ENCODE measurements at regions not wholly inside any gene's neighbourhood (a gene's known extent, or its start where the extent isn't known, plus 50 kb on each side); places are given as distances from the start of the nearest gene placed in this dataset.

- H3K27ac Mint-ChIP-seq, result no peak overlapping the region
- H3K9me3 Mint-ChIP-seq, result peaks cover 17% of the 10 kb centered on the region
- ATAC-seq (ENCODE audit: poor library complexity) (no peak), DNase-seq (no peak)
- TF ChIP-seq, protein P1, sequence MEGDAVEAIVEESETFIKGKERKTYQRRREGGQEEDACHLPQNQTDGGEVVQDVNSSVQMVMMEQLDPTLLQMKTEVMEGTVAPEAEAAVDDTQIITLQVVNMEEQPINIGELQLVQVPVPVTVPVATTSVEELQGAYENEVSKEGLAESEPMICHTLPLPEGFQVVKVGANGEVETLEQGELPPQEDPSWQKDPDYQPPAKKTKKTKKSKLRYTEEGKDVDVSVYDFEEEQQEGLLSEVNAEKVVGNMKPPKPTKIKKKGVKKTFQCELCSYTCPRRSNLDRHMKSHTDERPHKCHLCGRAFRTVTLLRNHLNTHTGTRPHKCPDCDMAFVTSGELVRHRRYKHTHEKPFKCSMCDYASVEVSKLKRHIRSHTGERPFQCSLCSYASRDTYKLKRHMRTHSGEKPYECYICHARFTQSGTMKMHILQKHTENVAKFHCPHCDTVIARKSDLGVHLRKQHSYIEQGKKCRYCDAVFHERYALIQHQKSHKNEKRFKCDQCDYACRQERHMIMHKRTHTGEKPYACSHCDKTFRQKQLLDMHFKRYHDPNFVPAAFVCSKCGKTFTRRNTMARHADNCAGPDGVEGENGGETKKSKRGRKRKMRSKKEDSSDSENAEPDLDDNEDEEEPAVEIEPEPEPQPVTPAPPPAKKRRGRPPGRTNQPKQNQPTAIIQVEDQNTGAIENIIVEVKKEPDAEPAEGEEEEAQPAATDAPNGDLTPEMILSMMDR (IDR thresholded peaks at IDR 0.05), result no peak
- intact Hi-C loops (cut with DNase I, micrococcal nuclease), result no loop called here
- Histone ChIP-seq H3K27me3 (ENCODE audit: control insufficient read depth in 1 of 2, insufficient read depth in 2 of 2, low read length in 2 of 2) (no peaks in the 10 kb centered on the region), H3K4me1 (ENCODE audit: insufficient read depth, low read length) (no peaks in the 10 kb centered on the region), H3K36me3 (ENCODE audit: insufficient read depth, low read length) (no peaks in the 10 kb centered on the region), H3K4me3 (ENCODE audit: low read length) (no peak overlapping the region), H3K9me3 (ENCODE audit: control insufficient read depth in 1 of 2, insufficient read depth in 1 of 2, low read length in 2 of 2) (peaks cover 9% of the 10 kb centered on the region in 2 experiments), H3K27ac (ENCODE audit: low read depth in 1 of 2, low read length in 2 of 2) (no peak overlapping the region)
- ChIA-PET POLR2A (no interaction called here), CTCF (no interaction called here)
- no peaks in the 10 kb centered on the region for H3K36me3 Mint-ChIP-seq (ENCODE audit: low read depth)
- no peaks in the 10 kb centered on the region for H3K27me3 Mint-ChIP-seq
- no peak overlapping the region for H3K4me3 Mint-ChIP-seq
- H3K4me1 Mint-ChIP-seq (ENCODE audit: low read depth), result no peaks in the 10 kb centered on the region
These were observed 527.7 kb downstream of the EPHA3 start for GRCh38 chr3:89635137-89635536.

- no peaks in the 10 kb centered on the region for H3K4me1 ChIP-seq (ENCODE audit: insufficient read depth, low read length)
- ChIA-PET CTCF (no interaction called here), POLR2A (no interaction called here)
- H3K27me3 ChIP-seq (ENCODE audit: control insufficient read depth in 1 of 2, insufficient read depth in 2 of 2, low read length in 2 of 2), result no peaks in the 10 kb centered on the region
- TF ChIP-seq, protein P1 (IDR thresholded peaks at IDR 0.05), result no peak
- no peaks in the 10 kb centered on the region for H3K4me1 Mint-ChIP-seq (ENCODE audit: low read depth)
- peaks cover 5% of the 10 kb centered on the region in 2 experiments for H3K9me3 ChIP-seq (ENCODE audit: control insufficient read depth in 1 of 2, insufficient read depth in 1 of 2, low read length in 2 of 2)
- no peaks in the 10 kb centered on the region for H3K36me3 Mint-ChIP-seq (ENCODE audit: low read depth)
- no peaks in the 10 kb centered on the region for H3K36me3 ChIP-seq (ENCODE audit: insufficient read depth, low read length)
- peaks cover 10% of the 10 kb centered on the region for H3K9me3 Mint-ChIP-seq
- no peak overlapping the region for H3K27ac Mint-ChIP-seq
- intact Hi-C loops (cut with DNase I, micrococcal nuclease), result no loop called here
- H3K27ac ChIP-seq (ENCODE audit: low read depth in 1 of 2, low read length in 2 of 2), result no peak overlapping the region
- no peak overlapping the region for H3K4me3 Mint-ChIP-seq
- ATAC-seq (ENCODE audit: poor library complexity), result no peak
- DNase-seq, result no peak
- no peak overlapping the region for H3K4me3 ChIP-seq (ENCODE audit: low read length)
- H3K27me3 Mint-ChIP-seq, result no peaks in the 10 kb centered on the region
These were observed 537.3 kb downstream of the EPHA3 start for GRCh38 chr3:89644716-89645115.

- Histone ChIP-seq H3K4me1 (ENCODE audit: insufficient read depth, low read length) (no peaks in the 10 kb centered on the region), H3K27ac (ENCODE audit: low read depth in 1 of 2, low read length in 2 of 2) (no peak overlapping the region), H3K36me3 (ENCODE audit: insufficient read depth, low read length) (no peaks in the 10 kb centered on the region), H3K9me3 (ENCODE audit: control insufficient read depth in 1 of 2, insufficient read depth in 1 of 2, low read length in 2 of 2) (no peaks in the 10 kb centered on the region), H3K27me3 (ENCODE audit: control insufficient read depth in 1 of 2, insufficient read depth in 2 of 2, low read length in 2 of 2) (no peaks in the 10 kb centered on the region), H3K4me3 (ENCODE audit: low read length) (no peak overlapping the region)
- DNase-seq, result no peak
- no peaks in the 10 kb centered on the region for H3K4me1 Mint-ChIP-seq (ENCODE audit: low read depth)
- no peak overlapping the region for H3K27ac Mint-ChIP-seq
- intact Hi-C loops (cut with DNase I, micrococcal nuclease), result no loop called here
- no peak overlapping the region for H3K4me3 Mint-ChIP-seq
- H3K27me3 Mint-ChIP-seq, result no peaks in the 10 kb centered on the region
- H3K9me3 Mint-ChIP-seq, result peaks cover 13% of the 10 kb centered on the region
- ChIA-PET CTCF (no interaction called here), POLR2A (no interaction called here)
- H3K36me3 Mint-ChIP-seq (ENCODE audit: low read depth), result no peaks in the 10 kb centered on the region
- TF ChIP-seq, protein P1 (IDR thresholded peaks at IDR 0.05), result no peak
- ATAC-seq (ENCODE audit: poor library complexity), result no peak
These were observed 542.0 kb downstream of the EPHA3 start for GRCh38 chr3:89649431-89649830.
